Breast epithelium (tissue), 3 donors: ENCODE measurements at regions not wholly inside any gene's neighbourhood (a gene's known extent, or its start where the extent isn't known, plus 50 kb on each side); places are given as distances from the start of the nearest gene placed in this dataset.

Experiments
- CTCF ChIP-seq, 3 donors: fragments of 450-650 bp; IDR thresholded peaks; one replicate each; pipeline ENCODE4 v1.5.1; 2016 to 2017; ENCODE audit warnings: antibody characterized with exemption in 3 of 3, mild to moderate bottlenecking in 3 of 3, moderate library complexity in 3 of 3
- POLR2A ChIP-seq: fragments of 450-650 bp; IDR thresholded peaks from one replicate; pipeline ENCODE4 v1.6.1; 2016; ENCODE audit warnings: antibody characterized with exemption, mild to moderate bottlenecking, moderate library complexity

- TF ChIP-seq CTCF (IDR thresholded peaks at IDR 0.05), result no peak
- TF ChIP-seq POLR2A, result no peak
Observed at GRCh38 chr6:132919045-132919860, 104.9 kb downstream of the RPS12 start.
